ENCODE measurements at regions not wholly inside any gene's neighbourhood (a gene's known extent, or its start where the extent isn't known, plus 50 kb on each side); places are given as distances from the start of the nearest gene placed in this dataset.

- Mint-ChIP-seq H3K4me1 (ENCODE audit: low read depth) (peaks cover 19% of the 10 kb centered on the region), H3K27ac (ENCODE audit: unreplicated experiment) (no peak overlapping the region), H3K4me3 (ENCODE audit: unreplicated experiment) (no peak overlapping the region), H3K27me3 (ENCODE audit: low read depth) (peaks cover 4% of the 10 kb centered on the region), H3K9me3 (ENCODE audit: low read depth) (peaks cover 3% of the 10 kb centered on the region), H3K36me3 (ENCODE audit: low read depth) (no peaks in the 10 kb centered on the region)
- TF ChIP-seq, protein P1, sequence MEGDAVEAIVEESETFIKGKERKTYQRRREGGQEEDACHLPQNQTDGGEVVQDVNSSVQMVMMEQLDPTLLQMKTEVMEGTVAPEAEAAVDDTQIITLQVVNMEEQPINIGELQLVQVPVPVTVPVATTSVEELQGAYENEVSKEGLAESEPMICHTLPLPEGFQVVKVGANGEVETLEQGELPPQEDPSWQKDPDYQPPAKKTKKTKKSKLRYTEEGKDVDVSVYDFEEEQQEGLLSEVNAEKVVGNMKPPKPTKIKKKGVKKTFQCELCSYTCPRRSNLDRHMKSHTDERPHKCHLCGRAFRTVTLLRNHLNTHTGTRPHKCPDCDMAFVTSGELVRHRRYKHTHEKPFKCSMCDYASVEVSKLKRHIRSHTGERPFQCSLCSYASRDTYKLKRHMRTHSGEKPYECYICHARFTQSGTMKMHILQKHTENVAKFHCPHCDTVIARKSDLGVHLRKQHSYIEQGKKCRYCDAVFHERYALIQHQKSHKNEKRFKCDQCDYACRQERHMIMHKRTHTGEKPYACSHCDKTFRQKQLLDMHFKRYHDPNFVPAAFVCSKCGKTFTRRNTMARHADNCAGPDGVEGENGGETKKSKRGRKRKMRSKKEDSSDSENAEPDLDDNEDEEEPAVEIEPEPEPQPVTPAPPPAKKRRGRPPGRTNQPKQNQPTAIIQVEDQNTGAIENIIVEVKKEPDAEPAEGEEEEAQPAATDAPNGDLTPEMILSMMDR (IDR thresholded peaks at IDR 0.05): no peak
- DNase-seq (ENCODE audit: low spot score): no peak
These were observed 206.6 kb downstream of the HLX start for GRCh38 chr1:221085701-221086375.

- Mint-ChIP-seq H3K36me3 (ENCODE audit: low read depth) (no peaks in the 10 kb centered on the region), H3K27me3 (ENCODE audit: low read depth) (peaks cover 3% of the 10 kb centered on the region), H3K9me3 (ENCODE audit: low read depth) (peaks cover 3% of the 10 kb centered on the region), H3K4me1 (ENCODE audit: low read depth) (peaks cover 19% of the 10 kb centered on the region), H3K27ac (ENCODE audit: unreplicated experiment) (no peak overlapping the region), H3K4me3 (ENCODE audit: unreplicated experiment) (no peak overlapping the region)
- no peak for DNase-seq (ENCODE audit: low spot score)
- TF ChIP-seq, protein P1 (IDR thresholded peaks at IDR 0.05): no peak
These were observed 208.7 kb downstream of the HLX start for GRCh38 chr1:221087919-221088318.

GRCh38 chr1:221089273-221089672, 210.0 kb downstream of the HLX start:
- Mint-ChIP-seq H3K27ac (ENCODE audit: unreplicated experiment) (peak overlapping the region; percentile 39), H3K36me3 (ENCODE audit: low read depth) (no peaks in the 10 kb centered on the region), H3K4me1 (ENCODE audit: low read depth) (peaks cover 27% of the 10 kb centered on the region), H3K4me3 (ENCODE audit: unreplicated experiment) (no peak overlapping the region), H3K9me3 (ENCODE audit: low read depth) (peaks cover 3% of the 10 kb centered on the region), H3K27me3 (ENCODE audit: low read depth) (no peaks in the 10 kb centered on the region)
- no peak for DNase-seq (ENCODE audit: low spot score)
- TF ChIP-seq, protein P1 (IDR thresholded peaks at IDR 0.05): no peak

DNA sequence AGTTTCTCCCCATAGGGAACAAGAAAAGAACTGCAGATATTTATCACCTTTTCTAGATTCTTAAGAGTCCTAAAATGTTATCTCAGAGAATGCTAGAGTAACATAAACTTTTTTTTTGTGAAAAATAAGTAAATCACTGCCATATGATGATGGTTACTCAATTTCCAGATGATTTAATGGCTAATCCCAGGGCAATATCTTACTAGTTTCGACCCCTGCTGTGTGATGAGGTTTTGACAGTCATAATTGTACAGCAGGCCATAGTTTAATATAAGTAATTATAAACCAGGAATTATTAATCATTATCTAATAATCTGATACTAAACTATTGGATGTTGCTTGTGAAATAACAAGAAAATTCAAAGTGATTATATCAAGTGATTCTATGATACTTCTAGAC, 210.6 kb downstream of the HLX start:
- H3K9me3 Mint-ChIP-seq (ENCODE audit: low read depth): peaks cover 3% of the 10 kb centered on the region
- TF ChIP-seq, protein P1 (IDR thresholded peaks at IDR 0.05): no peak
- H3K27ac Mint-ChIP-seq (ENCODE audit: unreplicated experiment): no peak overlapping the region
- no peaks in the 10 kb centered on the region for H3K27me3 Mint-ChIP-seq (ENCODE audit: low read depth)
- H3K36me3 Mint-ChIP-seq (ENCODE audit: low read depth): no peaks in the 10 kb centered on the region
- H3K4me1 Mint-ChIP-seq (ENCODE audit: low read depth): peaks cover 29% of the 10 kb centered on the region
- no peak for DNase-seq (ENCODE audit: low spot score)
- no peak overlapping the region for H3K4me3 Mint-ChIP-seq (ENCODE audit: unreplicated experiment)

- H3K4me3 Mint-ChIP-seq (ENCODE audit: unreplicated experiment): no peak overlapping the region
- H3K27ac Mint-ChIP-seq (ENCODE audit: unreplicated experiment): no peak overlapping the region
- H3K9me3 Mint-ChIP-seq (ENCODE audit: low read depth): peaks cover 5% of the 10 kb centered on the region
- H3K4me1 Mint-ChIP-seq (ENCODE audit: low read depth): peaks cover 23% of the 10 kb centered on the region
- no peaks in the 10 kb centered on the region for H3K36me3 Mint-ChIP-seq (ENCODE audit: low read depth)
- TF ChIP-seq, protein P1 (IDR thresholded peaks at IDR 0.05): no peak
- DNase-seq (ENCODE audit: low spot score): no peak
- H3K27me3 Mint-ChIP-seq (ENCODE audit: low read depth): no peaks in the 10 kb centered on the region
These were observed 214.9 kb downstream of the HLX start for GRCh38 chr1:221093903-221094791.
